HCT116 (cell line): ENCODE measurements at regions not wholly inside any gene's neighbourhood (a gene's known extent, or its start where the extent isn't known, plus 50 kb on each side); places are given as distances from the start of the nearest gene placed in this dataset.

Experiments used
- ATAC-seq: fragments of 200-7000 bp; cut with Tn5 transposase; 2 replicates; pipeline ENCODE4 v1.9.1; 2020; ENCODE audit warnings: mild to moderate bottlenecking, moderate library complexity
- BruUV-seq: library from RNA; stranded (reverse); fragments of 400-500 nt; replicated peaks from 2 replicates; lab custom pipeline; 2021; lab: Mats Ljungman, UMichigan
- CTCF ChIA-PET: fragments of 300-600 bp; sonication (Branson Sonifier 250); formaldehyde crosslinking; loops from one replicate; lab custom pipeline; 2021; ENCODE audit warnings: antibody characterized with exemption; lab: Charles Lee
- POLR2A ChIA-PET: fragments of 300-600, 350-600 bp; sonication (Branson Sonifier 250); formaldehyde crosslinking; loops from one replicate; lab custom pipeline; 2021; ENCODE audit warnings: antibody characterized with exemption; lab: Charles Lee
- RAD21 ChIA-PET, 2 experiments: fragments of 300-600 bp; sonication (Branson Sonifier 250); formaldehyde crosslinking; loops; one replicate each; lab custom pipeline; 2023; ENCODE audit warnings: low total read pairs in 2 of 2; ENCODE audit not compliant: uncharacterized antibody in 2 of 2, unreplicated experiment in 2 of 2, low non-redundant PET in 1 of 2; lab: Charles Lee
- DNase-seq: peaks from one replicate; pipeline ENCODE4 v3.0.0-alpha.2; 2010; ENCODE audit warnings: low read depth, low spot score
- H2AFZ ChIP-seq: fragments of 200-600 bp; shearing (Covaris generic), sonication (generic); 2 replicates; pipeline ENCODE4 v1.6.1; 2017; ENCODE audit warnings: low read depth, mixed run types, mixed read lengths, antibody characterized with exemption, low read length; ENCODE audit not compliant: poor library complexity, severe bottlenecking
- H3K27ac ChIP-seq: 2 replicates; pipeline ENCODE4 v1.5.1; 2012; ENCODE audit warnings: low read depth, low read length
- H3K27me3 ChIP-seq: fragments of 200-600 bp; sonication (generic); 2 replicates; pipeline ENCODE4 v1.6.1; 2016; ENCODE audit warnings: mixed run types, low read length, mixed read lengths; ENCODE audit not compliant: insufficient read depth
- H3K36me3 ChIP-seq, 2 experiments: fragments of 200-500 bp in 1 of 2; fragments of 200-600 bp in 1 of 2; sonication (Bioruptor generic) in 1 of 2; sonication (generic) in 1 of 2; 2 replicates each; pipeline versions ENCODE4 v1.5.1 to v1.6.1; 2014 to 2016; ENCODE audit warnings: low read length in 2 of 2, inconsistent platforms in 1 of 2, mixed read lengths in 1 of 2, mixed run types in 1 of 2; ENCODE audit not compliant: insufficient read depth in 2 of 2, control insufficient read depth in 1 of 2
- H3K4me1 ChIP-seq, 2 experiments: fragments of 200-600 bp in 1 of 2; sonication (generic) in 1 of 2; 2 replicates each; pipeline versions ENCODE4 v1.5.1 to v1.6.1; 2012 to 2017; ENCODE audit warnings: low read length in 2 of 2, inconsistent platforms in 1 of 2, mild to moderate bottlenecking in 1 of 2, mixed read lengths in 1 of 2, mixed run types in 1 of 2, moderate library complexity in 1 of 2; ENCODE audit not compliant: insufficient read depth in 2 of 2, control insufficient read depth in 1 of 2
- H3K4me2 ChIP-seq: fragments of 200-600 bp; sonication (generic); 2 replicates; pipeline ENCODE4 v1.6.1; 2017; ENCODE audit warnings: mixed run types, low read length, mixed read lengths
- H3K4me3 ChIP-seq, 2 experiments: fragments of 200-600 bp in 1 of 2; sonication (generic) in 1 of 2; replicated peaks in 1 of 2; 2 replicates each; pipeline ENCODE4 v1.5.1; 2011 to 2016; ENCODE audit warnings: low read length in 2 of 2, control low read depth in 1 of 2, low read depth in 1 of 2, mild to moderate bottlenecking in 1 of 2, mixed read lengths in 1 of 2, mixed run types in 1 of 2
- H3K79me2 ChIP-seq: fragments of 200-600 bp; sonication (generic); 2 replicates; pipeline ENCODE4 v1.6.1; 2017; ENCODE audit warnings: mild to moderate bottlenecking, mixed run types, low read length, moderate library complexity, mixed read lengths; ENCODE audit not compliant: insufficient read depth
- H3K9ac ChIP-seq: fragments of 200-600 bp; sonication (generic); 2 replicates; pipeline ENCODE4 v1.6.1; 2016; ENCODE audit warnings: low read length, mixed read lengths
- H3K9me2 ChIP-seq: fragments of 200-600 bp; sonication (generic), shearing (Covaris generic); 2 replicates; pipeline ENCODE4 v1.6.1; 2017; ENCODE audit warnings: mixed run types, mild to moderate bottlenecking, moderate library complexity; ENCODE audit not compliant: insufficient read depth
- H3K9me3 ChIP-seq, 2 experiments: fragments of 200-500 bp in 1 of 2; fragments of 200-600 bp in 1 of 2; sonication (Bioruptor generic) in 1 of 2; sonication (generic) in 1 of 2; 2 replicates each; pipeline ENCODE4 v1.6.1; 2014 to 2017; ENCODE audit warnings: low read length in 2 of 2, mixed read lengths in 2 of 2, inconsistent platforms in 1 of 2, low read depth in 1 of 2, mild to moderate bottlenecking in 1 of 2, mixed run types in 1 of 2, moderate library complexity in 1 of 2; ENCODE audit not compliant: control insufficient read depth in 1 of 2, insufficient read depth in 1 of 2
- H4K20me1 ChIP-seq: fragments of 200-600 bp; sonication (generic), shearing (Covaris generic); 2 replicates; pipeline ENCODE4 v1.6.1; 2017; ENCODE audit warnings: mixed run types, mild to moderate bottlenecking, moderate library complexity; ENCODE audit not compliant: insufficient read depth
- CEBPB ChIP-seq: IDR thresholded peaks from 2 replicates; pipeline ENCODE4 v1.6.1; 2012; ENCODE audit warnings: low read depth
- EGR1 ChIP-seq: IDR thresholded peaks from 2 replicates; pipeline ENCODE4 v1.6.1; 2012; ENCODE audit warnings: low read depth
- EZH2 ChIP-seq: fragments of 200-600 bp; sonication (generic); IDR thresholded peaks from 2 replicates; pipeline ENCODE4 v1.6.1; 2017; ENCODE audit warnings: antibody characterized with exemption, mixed run types
- EZH2phosphoT487 ChIP-seq: fragments of 200-600 bp; IDR thresholded peaks from 2 replicates; pipeline ENCODE4 v1.6.1; 2018; ENCODE audit warnings: antibody characterized with exemption, borderline replicate concordance
- FOSL1 ChIP-seq: IDR thresholded peaks from 2 replicates; pipeline ENCODE4 v1.6.1; 2012; ENCODE audit warnings: low read depth
- POLR2AphosphoS5 ChIP-seq: IDR thresholded peaks from 2 replicates; pipeline ENCODE4 v1.6.1; 2011; ENCODE audit warnings: mild to moderate bottlenecking, low read depth, low read length, moderate library complexity
- RAD21 ChIP-seq: IDR thresholded peaks from 2 replicates; pipeline ENCODE4 v1.6.1; 2012; ENCODE audit warnings: low read depth, mild to moderate bottlenecking
- REST ChIP-seq: IDR thresholded peaks from 2 replicates; pipeline ENCODE4 v1.6.1; 2012; ENCODE audit warnings: low read depth
- SP1 ChIP-seq: IDR thresholded peaks from 2 replicates; pipeline ENCODE4 v1.6.1; 2012; ENCODE audit warnings: low read depth
- SRF ChIP-seq: IDR thresholded peaks from 2 replicates; pipeline ENCODE4 v1.6.1; 2012; ENCODE audit warnings: low read depth
- YY1 ChIP-seq: IDR thresholded peaks from 2 replicates; pipeline ENCODE4 v1.6.1; 2011; ENCODE audit warnings: low read length, low read depth, moderate library complexity, mild to moderate bottlenecking; ENCODE audit not compliant: insufficient replicate concordance; ENCODE audit errors: extremely low read depth
- ZNF274 ChIP-seq: fragments of 200-500 bp; sonication (Bioruptor generic); IDR thresholded peaks from 2 replicates; pipeline ENCODE4 v1.6.1; 2014; ENCODE audit warnings: mild to moderate bottlenecking, low read depth, low read length, inconsistent platforms
- intact Hi-C: fragments of 100-400 bp; cut with micrococcal nuclease; formaldehyde crosslinking; loops from 2 replicates; pipeline ENCODE4 v1.10.0; 2022
- TF ChIP-seq, protein P1 (sequence below): IDR thresholded peaks from 2 replicates; pipeline ENCODE4 v1.6.1; 2012

DNA sequence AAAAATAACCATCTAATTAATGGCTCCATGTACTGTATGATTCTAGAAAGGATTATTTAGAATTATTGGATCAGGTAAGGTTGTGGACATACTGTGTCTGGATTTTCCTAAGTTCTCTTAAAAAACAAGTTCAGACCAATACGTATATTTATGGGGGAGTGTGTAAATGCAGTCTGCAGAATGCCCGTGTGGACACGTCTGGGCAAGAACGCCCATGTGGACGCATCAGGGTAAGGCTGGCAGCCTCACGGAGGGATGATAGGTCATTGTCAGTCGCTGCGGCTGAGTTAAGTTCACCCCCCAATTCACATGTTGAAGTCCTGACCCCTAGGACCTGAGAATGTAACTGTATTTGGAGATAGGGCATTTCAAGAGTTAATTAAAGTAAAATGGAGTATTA, 160.0 kb upstream of the SHH start:
- intact Hi-C loops, result no loop called here
- Histone ChIP-seq H3K4me3 (no peak overlapping the region), H3K27me3 (no peaks in the 10 kb centered on the region), H3K4me1 (no peaks in the 10 kb centered on the region), H3K4me2 (no peak overlapping the region), H3K9me2 (no peaks in the 10 kb centered on the region), H3K27ac (no peak overlapping the region), H3K36me3 (no peaks in the 10 kb centered on the region), H3K9ac (no peak overlapping the region), H3K79me2 (no peaks in the 10 kb centered on the region), H2AFZ (no peak overlapping the region), H3K9me3 (no peaks in the 10 kb centered on the region), H4K20me1 (no peaks in the 10 kb centered on the region)
- TF ChIP-seq, protein P1, sequence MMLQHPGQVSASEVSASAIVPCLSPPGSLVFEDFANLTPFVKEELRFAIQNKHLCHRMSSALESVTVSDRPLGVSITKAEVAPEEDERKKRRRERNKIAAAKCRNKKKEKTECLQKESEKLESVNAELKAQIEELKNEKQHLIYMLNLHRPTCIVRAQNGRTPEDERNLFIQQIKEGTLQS, result no peak
- no peak for TF ChIP-seq EZH2phosphoT487
- no peak for TF ChIP-seq POLR2AphosphoS5
- TF ChIP-seq FOSL1, result no peak
- no peak for TF ChIP-seq ZNF274
- TF ChIP-seq EZH2, result no peak
- no peak for TF ChIP-seq SRF
- no peak for TF ChIP-seq EGR1
- no peak for TF ChIP-seq SP1
- no peak for TF ChIP-seq CEBPB
- TF ChIP-seq REST, result no peak
- TF ChIP-seq YY1, result no peak
- TF ChIP-seq RAD21, result no peak
- ATAC-seq, result no peak
- DNase-seq, result no peak
- ChIA-PET POLR2A (no interaction called here), CTCF (no interaction called here), RAD21 (no interaction called here)
- no TSS peak for BruUV-seq
